ENCODE measurements at regions not wholly inside any gene's neighbourhood (a gene's known extent, or its start where the extent isn't known, plus 50 kb on each side); places are given as distances from the start of the nearest gene placed in this dataset.

- TF ChIP-seq, protein P1, sequence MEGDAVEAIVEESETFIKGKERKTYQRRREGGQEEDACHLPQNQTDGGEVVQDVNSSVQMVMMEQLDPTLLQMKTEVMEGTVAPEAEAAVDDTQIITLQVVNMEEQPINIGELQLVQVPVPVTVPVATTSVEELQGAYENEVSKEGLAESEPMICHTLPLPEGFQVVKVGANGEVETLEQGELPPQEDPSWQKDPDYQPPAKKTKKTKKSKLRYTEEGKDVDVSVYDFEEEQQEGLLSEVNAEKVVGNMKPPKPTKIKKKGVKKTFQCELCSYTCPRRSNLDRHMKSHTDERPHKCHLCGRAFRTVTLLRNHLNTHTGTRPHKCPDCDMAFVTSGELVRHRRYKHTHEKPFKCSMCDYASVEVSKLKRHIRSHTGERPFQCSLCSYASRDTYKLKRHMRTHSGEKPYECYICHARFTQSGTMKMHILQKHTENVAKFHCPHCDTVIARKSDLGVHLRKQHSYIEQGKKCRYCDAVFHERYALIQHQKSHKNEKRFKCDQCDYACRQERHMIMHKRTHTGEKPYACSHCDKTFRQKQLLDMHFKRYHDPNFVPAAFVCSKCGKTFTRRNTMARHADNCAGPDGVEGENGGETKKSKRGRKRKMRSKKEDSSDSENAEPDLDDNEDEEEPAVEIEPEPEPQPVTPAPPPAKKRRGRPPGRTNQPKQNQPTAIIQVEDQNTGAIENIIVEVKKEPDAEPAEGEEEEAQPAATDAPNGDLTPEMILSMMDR (IDR thresholded peaks at IDR 0.05; ENCODE audit: low read length), result no peak
- no peak for TF ChIP-seq EZH2 (optimal IDR thresholded peaks at IDR 0.05; ENCODE audit: low read depth, low read length)
These were observed 180.7 kb upstream of the GRM7 start for GRCh38 chr3:6680119-6680806.
